ENCODE measurements at regions not wholly inside any gene's neighbourhood (a gene's known extent, or its start where the extent isn't known, plus 50 kb on each side); places are given as distances from the start of the nearest gene placed in this dataset.

- Mint-ChIP-seq H3K4me3 (no peak overlapping the region), H3K4me1 (no peaks in the 10 kb centered on the region), H3K9me3 (no peaks in the 10 kb centered on the region), H3K27me3 (ENCODE audit: low read depth) (peaks cover 49% of the 10 kb centered on the region), H3K36me3 (no peaks in the 10 kb centered on the region), H3K27ac (no peak overlapping the region)
- TF ChIP-seq CTCF (IDR thresholded peaks at IDR 0.05; ENCODE audit: unreplicated experiment): no peak
- DNase-seq (ENCODE audit: low spot score in 2 of 2, unreplicated experiment in 2 of 2): no peak
These were observed 52.6 kb upstream of the PRELID3B start for GRCh38 chr20:59095140-59095539.

GRCh38 chr20:59094576-59094975, 52.0 kb upstream of the PRELID3B start:
- H3K27ac Mint-ChIP-seq: no peak overlapping the region
- H3K9me3 Mint-ChIP-seq: no peaks in the 10 kb centered on the region
- no peak for DNase-seq (ENCODE audit: low spot score in 2 of 2, unreplicated experiment in 2 of 2)
- no peak overlapping the region for H3K4me3 Mint-ChIP-seq
- H3K27me3 Mint-ChIP-seq (ENCODE audit: low read depth): peaks cover 49% of the 10 kb centered on the region
- no peaks in the 10 kb centered on the region for H3K4me1 Mint-ChIP-seq
- TF ChIP-seq CTCF (IDR thresholded peaks at IDR 0.05; ENCODE audit: unreplicated experiment): no peak
- no peaks in the 10 kb centered on the region for H3K36me3 Mint-ChIP-seq

Measured in mesothelial cell of epicardium (in vitro differentiated cells).